GM19395 (cell line): ENCODE measurements at regions not wholly inside any gene's neighbourhood (a gene's known extent, or its start where the extent isn't known, plus 50 kb on each side); places are given as distances from the start of the nearest gene placed in this dataset.
"Not testable (repeated sequence)": the region's sequence is repeated elsewhere in the genome, so short reads cannot be mapped to it uniquely, and the experiment has no call there.

ENCODE experiments used
- ATAC-seq: cut with Tn5 transposase; IDR thresholded peaks from one replicate; pipeline ENCODE4 v1.9.1; 2021; ENCODE audit warnings: mild to moderate bottlenecking, moderate library complexity; ENCODE audit not compliant: unreplicated experiment

GRCh38 chr21:39004634-39005501, 178.4 kb downstream of the PSMG1 start:
- ATAC-seq = no peak

GRCh38 chr21:39003982-39004633, 179.1 kb downstream of the PSMG1 start:
- no peak for ATAC-seq

- ATAC-seq = no peak
Measured at GRCh38 chr21:39001341-39001740, 181.9 kb downstream of the PSMG1 start.

GRCh38 chr21:39000496-39000895, 182.8 kb downstream of the PSMG1 start:
- no peak for ATAC-seq

GRCh38 chr21:38999161-38999560, 184.1 kb downstream of the PSMG1 start:
- ATAC-seq = no peak

- ATAC-seq = not testable (repeated sequence)
Measured at GRCh38 chr21:38998281-38998680, 185.0 kb downstream of the PSMG1 start.

- ATAC-seq = not testable (repeated sequence)
Measured at GRCh38 chr21:38997843-38998175, 185.4 kb downstream of the PSMG1 start.

GRCh38 chr21:38997051-38997842, 186.0 kb downstream of the PSMG1 start:
- ATAC-seq = no peak

- ATAC-seq = no peak
Measured at GRCh38 chr21:38996355-38996754, 186.9 kb downstream of the PSMG1 start.

- ATAC-seq = no peak
Measured at GRCh38 chr21:38995731-38996130, 187.5 kb downstream of the PSMG1 start.

- ATAC-seq = no peak
Measured at GRCh38 chr21:38995071-38995669, 188.1 kb downstream of the PSMG1 start.

- no peak for ATAC-seq
Measured at GRCh38 chr21:38994042-38994441, 188.3 kb downstream of the ETS2 start.

- ATAC-seq = no peak
Measured at GRCh38 chr21:38993561-38993960, 187.8 kb downstream of the ETS2 start.

GRCh38 chr21:38992737-38993136, 187.0 kb downstream of the ETS2 start:
- no peak for ATAC-seq

GRCh38 chr21:38990424-38990794, 184.7 kb downstream of the ETS2 start:
- ATAC-seq = no peak

- no peak for ATAC-seq
Measured at GRCh38 chr21:38989745-38990423, 184.2 kb downstream of the ETS2 start.

GRCh38 chr21:38989379-38989744, 183.6 kb downstream of the ETS2 start:
- no peak for ATAC-seq

- ATAC-seq = no peak
Measured at GRCh38 chr21:38988509-38989378, 183.0 kb downstream of the ETS2 start.

GRCh38 chr21:38987633-38988508, 182.1 kb downstream of the ETS2 start:
- no peak for ATAC-seq
